DOHH2 (cell line): ENCODE measurements at regions not wholly inside any gene's neighbourhood (a gene's known extent, or its start where the extent isn't known, plus 50 kb on each side); places are given as distances from the start of the nearest gene placed in this dataset.

Source experiments
- H3F3A ChIP-seq: fragments of 200-600 bp; sonication (generic), shearing (Covaris generic); 2 replicates; pipeline ENCODE4 v1.6.0; 2016; ENCODE audit warnings: antibody characterized with exemption, mild to moderate bottlenecking; ENCODE audit not compliant: control insufficient read depth, insufficient read depth
- H3K27ac ChIP-seq: fragments of 200-600 bp; sonication (generic); 2 replicates; pipeline ENCODE4 v1.5.1; 2014; ENCODE audit warnings: low read depth, mild to moderate bottlenecking, low read length, moderate library complexity
- H3K27me3 ChIP-seq: fragments of 200-600 bp; sonication (generic); 2 replicates; pipeline ENCODE4 v1.6.1; 2014; ENCODE audit warnings: mild to moderate bottlenecking, low read length, mixed read lengths; ENCODE audit not compliant: control insufficient read depth
- H3K36me3 ChIP-seq: fragments of 200-600 bp; sonication (generic); 2 replicates; pipeline ENCODE4 v1.6.1; 2014; ENCODE audit warnings: mild to moderate bottlenecking, low read length, moderate library complexity, mixed read lengths; ENCODE audit not compliant: control insufficient read depth
- H3K4me1 ChIP-seq: fragments of 200-600 bp; sonication (generic); 2 replicates; pipeline ENCODE4 v1.6.1; 2014; ENCODE audit warnings: mild to moderate bottlenecking, low read length, mixed read lengths; ENCODE audit not compliant: control insufficient read depth
- H3K4me2 ChIP-seq: fragments of 200-600 bp; sonication (generic); 2 replicates; pipeline ENCODE4 v1.6.0; 2014; ENCODE audit warnings: mild to moderate bottlenecking, low read length, moderate library complexity
- H3K4me3 ChIP-seq: fragments of 200-600 bp; sonication (generic); 2 replicates; pipeline ENCODE4 v1.5.1; 2014; ENCODE audit warnings: mild to moderate bottlenecking, low read length, mixed read lengths
- H3K79me2 ChIP-seq: fragments of 200-600 bp; sonication (generic); 2 replicates; pipeline ENCODE4 v1.6.1; 2014; ENCODE audit warnings: mild to moderate bottlenecking, low read length, mixed read lengths; ENCODE audit not compliant: control insufficient read depth
- H3K9me2 ChIP-seq: fragments of 200-600 bp; sonication (generic); replicated peaks from 2 replicates; pipeline ENCODE4 v1.6.1; 2014; ENCODE audit warnings: mild to moderate bottlenecking, low read length, mixed read lengths; ENCODE audit not compliant: control insufficient read depth
- H3K9me3 ChIP-seq: fragments of 200-600 bp; sonication (generic); 2 replicates; pipeline ENCODE4 v1.6.1; 2014; ENCODE audit warnings: antibody characterized with exemption, low read length, mixed read lengths; ENCODE audit not compliant: control insufficient read depth, insufficient read depth
- H4K20me1 ChIP-seq: fragments of 200-600 bp; sonication (generic); 2 replicates; pipeline ENCODE4 v1.6.0; 2014; ENCODE audit warnings: low read depth, mild to moderate bottlenecking, antibody characterized with exemption, low read length, moderate library complexity; ENCODE audit not compliant: control insufficient read depth, insufficient read depth
- CTCF ChIP-seq: fragments of 200-600 bp; sonication (generic); IDR thresholded peaks from one replicate; pipeline ENCODE4 v1.5.1; 2014; ENCODE audit warnings: antibody characterized with exemption, mild to moderate bottlenecking, low read depth, low read length; ENCODE audit not compliant: poor library complexity, severe bottlenecking
- EZH2phosphoT487 ChIP-seq: fragments of 200-600 bp; sonication (generic); IDR thresholded peaks from 2 replicates; pipeline ENCODE4 v1.6.1; 2017; ENCODE audit warnings: borderline replicate concordance, mild to moderate bottlenecking, antibody characterized with exemption, low read length, moderate library complexity, mixed read lengths

- Histone ChIP-seq H3F3A (no peaks in the 10 kb centered on the region), H3K9me2 (no peaks in the 10 kb centered on the region), H3K36me3 (no peaks in the 10 kb centered on the region), H3K4me3 (no peak overlapping the region), H3K4me1 (no peaks in the 10 kb centered on the region), H3K9me3 (no peaks in the 10 kb centered on the region), H4K20me1 (no peaks in the 10 kb centered on the region), H3K27ac (no peak overlapping the region), H3K4me2 (no peak overlapping the region), H3K27me3 (no peaks in the 10 kb centered on the region), H3K79me2 (no peaks in the 10 kb centered on the region)
- TF ChIP-seq EZH2phosphoT487 (no peak), CTCF (no peak)
Observed at GRCh38 chr18:45560870-45561269, 54.4 kb upstream of the SLC14A2 start.

GRCh38 chr18:45562567-45563479 lies 52.5 kb upstream of the SLC14A2 start:
- Histone ChIP-seq H3F3A (no peaks in the 10 kb centered on the region), H3K4me1 (no peaks in the 10 kb centered on the region), H3K36me3 (no peaks in the 10 kb centered on the region), H3K4me3 (no peak overlapping the region), H3K9me3 (no peaks in the 10 kb centered on the region), H3K4me2 (no peak overlapping the region), H3K27me3 (no peaks in the 10 kb centered on the region), H3K27ac (no peak overlapping the region), H4K20me1 (no peaks in the 10 kb centered on the region), H3K79me2 (no peaks in the 10 kb centered on the region), H3K9me2 (no peaks in the 10 kb centered on the region)
- no peak for TF ChIP-seq CTCF
- no peak for TF ChIP-seq EZH2phosphoT487

GRCh38 chr18:45565280-45565970 lies 49.9 kb upstream of the SLC14A2 start:
- no peaks in the 10 kb centered on the region for H3K9me2 ChIP-seq
- H3K9me3 ChIP-seq, result no peaks in the 10 kb centered on the region
- H3K27me3 ChIP-seq, result no peaks in the 10 kb centered on the region
- no peaks in the 10 kb centered on the region for H4K20me1 ChIP-seq
- no peaks in the 10 kb centered on the region for H3K79me2 ChIP-seq
- no peaks in the 10 kb centered on the region for H3K36me3 ChIP-seq
- no peaks in the 10 kb centered on the region for H3K4me1 ChIP-seq
- no peak overlapping the region for H3K4me3 ChIP-seq
- no peaks in the 10 kb centered on the region for H3F3A ChIP-seq
- no peak overlapping the region for H3K4me2 ChIP-seq
- no peak overlapping the region for H3K27ac ChIP-seq
- TF ChIP-seq CTCF, result no peak
- TF ChIP-seq EZH2phosphoT487, result no peak
